IMR-90 (cell line): ENCODE measurements at regions not wholly inside any gene's neighbourhood (a gene's known extent, or its start where the extent isn't known, plus 50 kb on each side); places are given as distances from the start of the nearest gene placed in this dataset.

Source experiments
- ATAC-seq: fragments of 200-7000 bp; cut with Tn5 transposase; 2 replicates; pipeline ENCODE4 v1.9.1; 2020; ENCODE audit warnings: low read depth, mild to moderate bottlenecking, moderate library complexity
- BruUV-seq: library from RNA; stranded (reverse); fragments of 400-500 nt; replicated peaks from 2 replicates; lab custom pipeline; 2021; lab: Mats Ljungman, UMichigan
- CTCF ChIA-PET: fragments of 300-600 bp; formaldehyde crosslinking; extraction: SDS; loops from one replicate; lab custom pipeline; 2021; ENCODE audit warnings: antibody characterized with exemption; lab: Yijun Ruan, JAX
- POLR2A ChIA-PET: fragments of 300-600 bp; sonication (Branson Sonifier 250); formaldehyde crosslinking; loops from one replicate; lab custom pipeline; 2022; ENCODE audit warnings: antibody characterized with exemption; ENCODE audit not compliant: unreplicated experiment; lab: Charles Lee
- DNase-seq: peaks from one replicate; pipeline ENCODE4 v3.0.0; 2013
- H2AFZ ChIP-seq: replicated peaks from 2 replicates; pipeline ENCODE3; 2013; ENCODE audit warnings: low read length, mild to moderate bottlenecking; ENCODE audit not compliant: poor library complexity
- H2AK5ac ChIP-seq: 2 replicates; pipeline ENCODE4 v1.6.1; 2013; ENCODE audit warnings: low read depth, low read length, inconsistent platforms
- H2AK9ac ChIP-seq: replicated peaks from 2 replicates; pipeline ENCODE3; 2013; ENCODE audit warnings: mild to moderate bottlenecking, low read depth, low read length, moderate library complexity; ENCODE audit not compliant: poor library complexity
- H2BK120ac ChIP-seq: 2 replicates; pipeline ENCODE4 v1.6.1; 2013; ENCODE audit warnings: low read depth, low read length, inconsistent platforms
- H2BK15ac ChIP-seq: 3 replicates; pipeline ENCODE4 v1.6.1; 2013; ENCODE audit warnings: low read depth, low read length, inconsistent platforms
- H2BK20ac ChIP-seq: 2 replicates; pipeline ENCODE4 v1.6.1; 2013; ENCODE audit warnings: low read depth, mild to moderate bottlenecking, inconsistent platforms, low read length, moderate library complexity
- H2BK5ac ChIP-seq: 2 replicates; pipeline ENCODE4 v1.6.1; 2013; ENCODE audit warnings: mild to moderate bottlenecking, low read depth, low read length, inconsistent platforms; ENCODE audit not compliant: poor library complexity, severe bottlenecking
- H3K14ac ChIP-seq: replicated peaks from 2 replicates; pipeline ENCODE4 v1.6.1; 2013; ENCODE audit warnings: low read depth, low read length, inconsistent platforms
- H3K18ac ChIP-seq: 2 replicates; pipeline ENCODE4 v1.6.1; 2013; ENCODE audit warnings: low read depth, low read length, control low read depth
- H3K23ac ChIP-seq: 2 replicates; pipeline ENCODE4 v1.6.1; 2013; ENCODE audit warnings: low read depth, low read length, inconsistent platforms
- H3K27ac ChIP-seq: 2 replicates; pipeline ENCODE4 v1.5.1; 2013; ENCODE audit warnings: mild to moderate bottlenecking, control low read depth, low read length; ENCODE audit not compliant: insufficient read depth
- H3K27me3 ChIP-seq: 2 replicates; pipeline ENCODE4 v1.6.1; 2013; ENCODE audit warnings: low read length; ENCODE audit not compliant: control insufficient read depth, insufficient read depth
- H3K36me3 ChIP-seq: 2 replicates; pipeline ENCODE4 v1.6.1; 2013; ENCODE audit warnings: low read length, mixed read lengths; ENCODE audit not compliant: control insufficient read depth, insufficient read depth
- H3K4ac ChIP-seq: 2 replicates; pipeline ENCODE4 v1.6.1; 2013; ENCODE audit warnings: low read depth, low read length, inconsistent platforms
- H3K4me1 ChIP-seq: 2 replicates; pipeline ENCODE4 v1.6.1; 2013; ENCODE audit warnings: low read length, mixed read lengths; ENCODE audit not compliant: control insufficient read depth, insufficient read depth
- H3K4me2 ChIP-seq: 2 replicates; pipeline ENCODE4 v1.6.1; 2013; ENCODE audit warnings: low read depth, mild to moderate bottlenecking, control low read depth, low read length, moderate library complexity
- H3K4me3 ChIP-seq: 2 replicates; pipeline ENCODE4 v1.5.1; 2013; ENCODE audit warnings: low read depth, mild to moderate bottlenecking, control low read depth, low read length, moderate library complexity; ENCODE audit not compliant: insufficient read depth
- H3K56ac ChIP-seq: 2 replicates; pipeline ENCODE4 v1.6.1; 2013; ENCODE audit warnings: low read length, inconsistent platforms; ENCODE audit not compliant: insufficient read depth; ENCODE audit errors: extremely low read depth
- H3K79me1 ChIP-seq, 2 experiments: 2 replicates each; pipeline ENCODE4 v1.6.1; 2013; ENCODE audit warnings: low read length in 2 of 2, inconsistent platforms in 1 of 2, low read depth in 1 of 2
- H3K9ac ChIP-seq: 2 replicates; pipeline ENCODE4 v1.6.1; 2013; ENCODE audit warnings: low read depth, low read length, control low read depth
- H3K9me1 ChIP-seq: 2 replicates; pipeline ENCODE4 v1.6.1; 2013; ENCODE audit warnings: low read length, inconsistent platforms; ENCODE audit not compliant: insufficient read depth
- H3K9me3 ChIP-seq: 2 replicates; pipeline ENCODE4 v1.6.1; 2013; ENCODE audit warnings: low read length; ENCODE audit not compliant: control insufficient read depth, insufficient read depth
- H4K20me1 ChIP-seq: 2 replicates; pipeline ENCODE4 v1.6.1; 2013; ENCODE audit warnings: low read length, inconsistent platforms; ENCODE audit not compliant: insufficient read depth
- H4K5ac ChIP-seq: 2 replicates; pipeline ENCODE4 v1.6.1; 2013; ENCODE audit warnings: mild to moderate bottlenecking, low read depth, low read length, control low read depth
- H4K8ac ChIP-seq, 2 experiments: 2 replicates each; pipeline ENCODE4 v1.6.1; 2013; ENCODE audit warnings: low read depth in 2 of 2, low read length in 2 of 2, control low read depth in 1 of 2, inconsistent platforms in 1 of 2
- H4K91ac ChIP-seq: 2 replicates; pipeline ENCODE4 v1.6.1; 2013; ENCODE audit warnings: low read depth, low read length, inconsistent platforms; ENCODE audit not compliant: insufficient read depth
- CEBPB ChIP-seq: IDR thresholded peaks from 2 replicates; pipeline ENCODE4 v1.6.1; 2012; ENCODE audit warnings: low read depth, low read length, improper control_type of control experiment
- SMC3 ChIP-seq: fragments of 150-350 bp; IDR thresholded peaks from 2 replicates; pipeline ENCODE4 v1.6.1; 2016; ENCODE audit warnings: low read depth, mild to moderate bottlenecking, antibody characterized with exemption, low read length, moderate library complexity
- WGBS, 2 experiments: methylation state at CpG; one replicate each; pipeline versions ENCODE4 v1.1.5 to v1.1.7; 2013; ENCODE audit warnings: missing lambda C conversion rate in 2 of 2; ENCODE audit not compliant: insufficient read length in 1 of 2; ENCODE audit errors: extremely low coverage in 2 of 2; 5-methylcytosine and 5-hydroxymethylcytosine counted together
- dilution Hi-C: fragments of 300-500 bp; cut with HindIII; formaldehyde crosslinking; loops from one replicate; pipeline ENCODE4 v1.14.3; 2018; ENCODE audit warnings: low sequenced_read_pairs; ENCODE audit not compliant: unreplicated experiment
- in situ Hi-C: fragments of 300-500 bp; cut with MboI; formaldehyde crosslinking; loops from 3 replicates; pipeline ENCODE4 v1.14.3; 2019; ENCODE audit warnings: low sequenced_read_pairs, inconsistent platforms, mixed read lengths
- intact Hi-C: fragments of 100-400 bp; cut with micrococcal nuclease; formaldehyde crosslinking; loops from 2 replicates; pipeline ENCODE4 v1.10.0; 2022
- TF ChIP-seq, protein P1 (sequence below): fragments of 150-350 bp; IDR thresholded peaks from 2 replicates; pipeline ENCODE4 v1.6.1; 2017; ENCODE audit warnings: mild to moderate bottlenecking, antibody characterized with exemption, low read length, low read depth

DNA sequence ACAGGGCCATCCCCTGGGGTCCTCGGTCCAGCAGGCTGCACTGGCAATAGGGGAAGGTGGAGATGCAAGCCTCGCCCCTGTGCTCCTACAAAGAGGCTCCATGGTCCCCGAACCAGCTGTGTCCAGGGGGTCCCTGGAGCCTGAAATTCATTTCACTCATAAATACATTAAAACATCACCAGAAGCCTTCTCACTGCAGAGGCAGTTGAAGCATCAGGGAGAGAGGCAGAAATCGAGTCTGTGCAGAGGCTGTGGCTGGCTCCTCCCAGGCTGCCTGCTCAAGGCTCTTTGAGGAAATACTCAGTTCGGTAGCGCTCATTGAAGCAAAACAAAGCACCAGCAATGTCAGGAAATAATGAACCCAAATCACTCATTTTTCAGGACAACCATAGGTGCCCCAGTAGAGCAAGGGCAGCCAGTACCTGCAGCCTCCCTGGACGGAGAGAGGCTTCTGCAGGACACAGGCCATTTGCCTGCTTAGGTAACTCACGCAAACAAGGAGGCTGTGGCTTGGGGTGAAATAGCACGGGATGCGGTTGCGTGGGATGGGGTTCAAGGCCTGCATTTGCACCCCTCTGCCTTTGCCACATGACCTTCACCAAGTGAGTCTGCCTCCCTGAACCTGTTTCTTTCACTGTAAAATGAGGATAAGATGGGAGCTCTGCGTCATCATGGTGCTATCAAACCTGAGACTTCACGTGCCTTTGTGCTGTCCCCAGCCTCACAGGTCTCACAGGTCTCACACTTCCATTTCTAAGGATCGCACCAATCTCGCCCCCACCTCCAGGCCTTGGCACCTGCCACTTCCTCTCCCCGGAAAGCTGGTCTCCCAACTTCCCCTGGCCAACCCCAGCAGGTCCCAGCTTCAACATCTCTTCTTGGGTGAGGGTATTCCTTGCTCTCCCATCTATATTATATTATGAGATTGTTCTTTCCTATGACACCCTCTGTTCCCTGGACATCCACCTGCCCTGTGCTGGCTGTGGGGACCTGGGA lies 84.3 kb upstream of the SHISAL1 start:
- Histone ChIP-seq H3K4ac (no peak overlapping the region), H2AK5ac (no peak overlapping the region), H4K8ac (no peak overlapping the region), H3K9me3 (no peaks in the 10 kb centered on the region), H3K36me3 (no peaks in the 10 kb centered on the region), H2AFZ (no peak overlapping the region), H3K4me2 (no peak overlapping the region), H3K23ac (no peak overlapping the region), H2BK20ac (no peak overlapping the region), H2BK120ac (no peak overlapping the region), H4K5ac (no peak overlapping the region), H3K4me1 (no peaks in the 10 kb centered on the region), H3K27ac (no peak overlapping the region), H3K9me1 (no peaks in the 10 kb centered on the region), H3K56ac (no peak overlapping the region), H3K9ac (no peak overlapping the region), H3K79me1 (no peaks in the 10 kb centered on the region), H2BK5ac (no peak overlapping the region), H2AK9ac (no peak overlapping the region), H4K91ac (no peak overlapping the region), H3K4me3 (no peak overlapping the region), H4K20me1 (no peaks in the 10 kb centered on the region), H3K14ac (no peak overlapping the region), H2BK15ac (no peak overlapping the region), H3K18ac (no peak overlapping the region), H3K27me3 (peaks cover 17% of the 10 kb centered on the region)
- TF ChIP-seq SMC3 (no peak), CEBPB (no peak)
- TF ChIP-seq, protein P1, sequence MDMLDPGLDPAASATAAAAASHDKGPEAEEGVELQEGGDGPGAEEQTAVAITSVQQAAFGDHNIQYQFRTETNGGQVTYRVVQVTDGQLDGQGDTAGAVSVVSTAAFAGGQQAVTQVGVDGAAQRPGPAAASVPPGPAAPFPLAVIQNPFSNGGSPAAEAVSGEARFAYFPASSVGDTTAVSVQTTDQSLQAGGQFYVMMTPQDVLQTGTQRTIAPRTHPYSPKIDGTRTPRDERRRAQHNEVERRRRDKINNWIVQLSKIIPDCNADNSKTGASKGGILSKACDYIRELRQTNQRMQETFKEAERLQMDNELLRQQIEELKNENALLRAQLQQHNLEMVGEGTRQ, result no peak
- no peak for ATAC-seq
- ChIA-PET CTCF (no interaction called here), POLR2A (no interaction called here)
- intact Hi-C loops (no loop called here), dilution Hi-C loops (no loop called here), in situ Hi-C loops (no loop called here)
- BruUV-seq, result no TSS peak
- no peak for DNase-seq
- WGBS, 2 experiments, result 100% methylated on average over 1 of the region's 16 CpGs; no CpG with 5 or more reads in 1 of the 2 experiments
